Breast epithelium (tissue), 4 donors: ENCODE measurements at regions not wholly inside any gene's neighbourhood (a gene's known extent, or its start where the extent isn't known, plus 50 kb on each side); places are given as distances from the start of the nearest gene placed in this dataset.
"Not testable (repeated sequence)": the region's sequence is repeated elsewhere in the genome, so short reads cannot be mapped to it uniquely, and the experiment has no call there.

Experiments used
- DNase-seq, 2 donors: peaks; one replicate each; pipeline ENCODE4 v3.0.0-alpha.2; 2019; ENCODE audit warnings: low spot score in 2 of 2
- H3K27ac ChIP-seq, 2 donors: fragments of 200-600 bp; sonication (generic) in 1 of 2; one replicate each; pipeline ENCODE4 v1.5.1; 2016 to 2019; ENCODE audit warnings: mild to moderate bottlenecking in 1 of 2
- H3K27me3 ChIP-seq, 2 donors: fragments of 200-600 bp; sonication (generic) in 1 of 2; one replicate each; pipeline versions ENCODE4 v1.5.1 to v1.6.0; 2017 to 2019; ENCODE audit warnings: control low read depth in 1 of 2, mild to moderate bottlenecking in 1 of 2
- H3K36me3 ChIP-seq: fragments of 200-600 bp; one replicate; pipeline ENCODE4 v1.5.1; 2019
- H3K4me1 ChIP-seq, 2 donors: fragments of 200-600 bp; sonication (generic); one replicate each; pipeline ENCODE4 v1.5.1; 2016 to 2019; ENCODE audit warnings: control low read depth in 1 of 2
- H3K4me3 ChIP-seq, 3 donors: fragments of 200-600 bp; sonication (generic); 1 replicate in 2 of 3; 2 replicates in 1 of 3; pipeline ENCODE4 v1.5.1; 2016 to 2019; ENCODE audit warnings: mild to moderate bottlenecking in 3 of 3, moderate library complexity in 2 of 3
- H3K9me3 ChIP-seq, 2 donors: fragments of 200-600 bp; sonication (generic) in 1 of 2; one replicate each; pipeline ENCODE4 v1.5.1; 2016 to 2019; ENCODE audit warnings: control low read depth in 1 of 2
- CTCF ChIP-seq, 3 donors: fragments of 450-650 bp; IDR thresholded peaks; one replicate each; pipeline ENCODE4 v1.5.1; 2016 to 2017; ENCODE audit warnings: antibody characterized with exemption in 3 of 3, mild to moderate bottlenecking in 3 of 3, moderate library complexity in 3 of 3
- POLR2A ChIP-seq: fragments of 450-650 bp; IDR thresholded peaks from one replicate; pipeline ENCODE4 v1.6.1; 2016; ENCODE audit warnings: antibody characterized with exemption, mild to moderate bottlenecking, moderate library complexity
- POLR2AphosphoS5 ChIP-seq, 3 donors: sonication (generic); formaldehyde crosslinking; IDR thresholded peaks; one replicate each; pipeline ENCODE4 v1.6.1; 2017; ENCODE audit warnings: antibody characterized with exemption in 3 of 3
- intact Hi-C: fragments of 100-400 bp; cut with DNase I; formaldehyde crosslinking; loops from one replicate; pipeline ENCODE4 v1.15.1; 2023; ENCODE audit warnings: low total_unique reads

DNA sequence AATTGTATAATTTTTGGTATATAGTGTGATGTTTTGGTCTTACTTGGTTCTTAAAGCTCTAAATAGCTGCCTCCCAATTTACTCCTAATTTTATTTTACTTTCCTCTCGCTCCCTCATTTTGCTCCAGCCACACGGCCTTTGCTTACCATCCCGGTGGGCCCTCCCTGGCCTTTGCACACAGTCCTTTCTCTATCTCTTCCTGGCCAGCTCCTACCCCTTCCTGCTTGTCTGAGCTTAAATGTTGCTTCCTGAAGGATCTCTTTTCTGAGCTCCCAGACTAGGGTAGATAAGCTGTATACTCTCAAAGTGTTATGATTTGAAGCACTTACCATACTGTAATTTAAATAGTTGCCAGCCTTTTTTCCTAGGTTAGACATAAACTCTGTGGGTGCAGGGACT lies 121.7 kb downstream of the UTRN start:
- no peak overlapping the region for H3K4me3 ChIP-seq
- no peaks in the 10 kb centered on the region for H3K9me3 ChIP-seq
- H3K27ac ChIP-seq, result no peak overlapping the region
- intact Hi-C loops, result no loop called here
- TF ChIP-seq POLR2AphosphoS5 (IDR thresholded peaks at IDR 0.05), result no peak
- TF ChIP-seq CTCF (IDR thresholded peaks at IDR 0.05), result no peak
- no peak for TF ChIP-seq POLR2A
- no peaks in the 10 kb centered on the region for H3K4me1 ChIP-seq
- DNase-seq, result no peak
- no peaks in the 10 kb centered on the region for H3K27me3 ChIP-seq
- H3K36me3 ChIP-seq, result no peaks in the 10 kb centered on the region

DNA sequence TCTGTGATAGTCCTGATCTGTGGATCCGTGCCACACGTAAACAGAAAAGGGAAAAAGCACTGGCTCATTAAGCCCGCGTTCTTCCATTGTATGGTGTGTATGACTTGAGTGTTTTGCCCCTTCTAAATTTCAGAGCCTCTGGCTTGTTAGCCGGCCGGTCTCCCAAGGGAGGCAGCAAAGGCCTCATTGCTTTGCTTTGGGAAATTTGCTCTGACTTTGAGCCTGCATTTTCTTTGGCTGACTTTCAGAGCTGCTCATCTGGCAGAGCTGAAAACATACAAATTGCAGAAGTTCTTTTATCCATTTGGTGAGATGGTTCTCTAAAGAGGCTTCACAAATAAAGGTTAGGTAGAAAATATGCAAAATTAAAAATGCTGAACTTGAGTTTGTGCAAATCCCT lies 123.0 kb downstream of the UTRN start:
- Histone ChIP-seq H3K27ac (no peak overlapping the region), H3K27me3 (no peaks in the 10 kb centered on the region), H3K9me3 (no peaks in the 10 kb centered on the region), H3K4me3 (no peak overlapping the region), H3K4me1 (no peaks in the 10 kb centered on the region), H3K36me3 (no peaks in the 10 kb centered on the region)
- intact Hi-C loops, result no loop called here
- TF ChIP-seq POLR2AphosphoS5 (IDR thresholded peaks at IDR 0.05), result no peak
- no peak for TF ChIP-seq CTCF (IDR thresholded peaks at IDR 0.05)
- TF ChIP-seq POLR2A, result no peak
- DNase-seq, result no peak

DNA sequence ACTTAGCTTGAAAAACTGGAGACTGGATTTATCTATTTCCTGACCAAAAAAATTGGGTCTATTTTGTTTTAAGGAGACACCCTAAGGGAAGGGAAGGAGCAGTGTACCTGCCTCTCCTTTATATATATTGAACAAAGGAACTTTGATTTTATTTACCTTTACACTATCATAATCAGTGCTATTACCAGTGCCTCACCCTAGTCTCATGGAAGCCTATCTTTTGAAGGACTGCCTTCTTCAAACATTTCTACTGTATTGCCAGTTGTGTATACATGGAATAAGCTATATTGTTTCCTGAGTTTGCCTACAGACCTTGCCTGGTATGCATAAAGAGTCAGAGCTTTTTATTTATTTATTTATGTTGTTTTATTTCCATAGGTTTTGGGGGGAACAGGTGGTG lies 124.9 kb downstream of the UTRN start:
- Histone ChIP-seq H3K4me3 (no peak overlapping the region), H3K36me3 (no peaks in the 10 kb centered on the region), H3K27me3 (no peaks in the 10 kb centered on the region), H3K27ac (no peak overlapping the region), H3K4me1 (no peaks in the 10 kb centered on the region), H3K9me3 (no peaks in the 10 kb centered on the region)
- DNase-seq, result no peak
- intact Hi-C loops, result no loop called here
- TF ChIP-seq CTCF (IDR thresholded peaks at IDR 0.05) (no peak), POLR2A (no peak), POLR2AphosphoS5 (IDR thresholded peaks at IDR 0.05) (no peak)

GRCh38 chr6:144410574-144410973 lies 125.4 kb downstream of the UTRN start:
- H3K4me3 ChIP-seq, intact Hi-C loops, H3K36me3 ChIP-seq, H3K27me3 ChIP-seq, H3K4me1 ChIP-seq, H3K9me3 ChIP-seq, DNase-seq, H3K27ac ChIP-seq: not testable (repeated sequence)

DNA sequence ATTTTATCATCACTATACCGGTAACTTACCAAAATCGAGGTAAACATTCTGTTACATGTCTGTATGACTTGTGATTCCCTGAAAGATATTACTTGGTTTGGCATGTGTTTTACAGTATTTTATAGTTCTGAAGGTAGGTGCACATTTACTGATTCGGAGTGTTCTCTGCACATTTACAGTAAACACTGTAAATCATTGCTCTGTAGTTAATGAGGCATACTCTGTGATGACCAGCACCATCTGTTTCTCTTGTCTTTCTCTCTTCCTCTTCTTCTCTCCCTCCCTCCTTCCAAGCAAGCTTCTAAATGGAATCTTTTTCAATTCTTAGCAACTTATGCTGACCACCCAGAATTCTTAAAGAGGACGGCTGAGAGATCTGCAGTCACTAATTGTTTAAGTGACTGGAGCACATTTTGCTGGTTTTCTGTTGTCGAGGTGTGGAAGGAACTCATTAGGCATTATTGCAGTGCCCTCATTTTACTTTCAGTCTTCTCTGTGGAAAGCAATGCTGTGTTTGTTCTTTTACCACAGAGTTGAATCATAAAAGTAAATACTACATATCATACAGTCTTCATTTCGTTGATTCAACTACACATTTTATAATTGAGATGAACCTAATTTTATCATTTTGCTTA lies 126.5 kb downstream of the UTRN start:
- no peak for TF ChIP-seq POLR2A
- no peak for TF ChIP-seq POLR2AphosphoS5 (IDR thresholded peaks at IDR 0.05)
- TF ChIP-seq CTCF (IDR thresholded peaks at IDR 0.05), result no peak
- Histone ChIP-seq H3K4me3 (no peak overlapping the region), H3K27ac (no peak overlapping the region), H3K9me3 (no peaks in the 10 kb centered on the region), H3K27me3 (no peaks in the 10 kb centered on the region), H3K4me1 (no peaks in the 10 kb centered on the region), H3K36me3 (no peaks in the 10 kb centered on the region)
- no peak for DNase-seq
- intact Hi-C loops, result no loop called here

- H3K4me1 ChIP-seq, result no peaks in the 10 kb centered on the region
- TF ChIP-seq POLR2A (no peak), CTCF (IDR thresholded peaks at IDR 0.05) (no peak), POLR2AphosphoS5 (IDR thresholded peaks at IDR 0.05) (no peak)
- H3K4me3 ChIP-seq, result no peak overlapping the region
- H3K27ac ChIP-seq, result no peak overlapping the region
- no peaks in the 10 kb centered on the region for H3K36me3 ChIP-seq
- intact Hi-C loops, result no loop called here
- DNase-seq, result no peak
- H3K27me3 ChIP-seq, result no peaks in the 10 kb centered on the region
- H3K9me3 ChIP-seq, result no peaks in the 10 kb centered on the region
Measured at GRCh38 chr6:144413418-144413817, 128.3 kb downstream of the UTRN start.
